Esophagus muscularis mucosa (tissue), 4 donors: ENCODE measurements at regions not wholly inside any gene's neighbourhood (a gene's known extent, or its start where the extent isn't known, plus 50 kb on each side); places are given as distances from the start of the nearest gene placed in this dataset.

Experiments used
- DNase-seq: peaks from one replicate; pipeline ENCODE4 v3.0.0-alpha.2; 2017; ENCODE audit errors: extremely low spot score
- H3K27ac ChIP-seq, 4 donors: fragments of 200-600 bp; sonication (generic); replicated peaks in 1 of 4; 1 replicate in 3 of 4; 2 replicates in 1 of 4; pipeline ENCODE4 v1.5.1; 2016 to 2019; ENCODE audit warnings: mild to moderate bottlenecking in 1 of 4
- H3K27me3 ChIP-seq, 4 donors: fragments of 200-600 bp; sonication (generic); one replicate each; pipeline versions ENCODE4 v1.5.1 to v1.6.0; 2016 to 2019
- H3K36me3 ChIP-seq, 4 donors: fragments of 200-600 bp; sonication (generic); one replicate each; pipeline ENCODE4 v1.5.1; 2016 to 2019
- H3K4me1 ChIP-seq, 4 donors: fragments of 200-600 bp; sonication (generic); one replicate each; pipeline ENCODE4 v1.5.1; 2016 to 2019
- H3K4me3 ChIP-seq, 4 donors: fragments of 200-600 bp; sonication (generic); 1 replicate in 2 of 4; 2 replicates in 2 of 4; pipeline ENCODE4 v1.5.1; 2016 to 2019; ENCODE audit warnings: mild to moderate bottlenecking in 4 of 4, moderate library complexity in 1 of 4
- H3K9me3 ChIP-seq, 4 donors: fragments of 200-600 bp; sonication (generic); 1 replicate in 3 of 4; 2 replicates in 1 of 4; pipeline ENCODE4 v1.5.1; 2016 to 2019
- CTCF ChIP-seq, 3 experiments: fragments of 200-600 bp in 2 of 3; fragments of 450-650 bp in 1 of 3; sonication (generic) in 2 of 3; IDR thresholded peaks; one replicate each; pipeline ENCODE4 v1.5.1; 2017 to 2019; ENCODE audit warnings: antibody characterized with exemption in 3 of 3, mild to moderate bottlenecking in 2 of 3, moderate library complexity in 1 of 3
- EP300 ChIP-seq: sonication (generic); formaldehyde crosslinking; IDR thresholded peaks from one replicate; pipeline ENCODE4 v1.6.1; 2017; ENCODE audit warnings: antibody characterized with exemption
- POLR2A ChIP-seq: fragments of 450-650 bp; IDR thresholded peaks from one replicate; pipeline ENCODE4 v1.6.1; 2017; ENCODE audit warnings: antibody characterized with exemption, moderate library complexity, mild to moderate bottlenecking, low read depth
- POLR2AphosphoS5 ChIP-seq, 2 donors: sonication (generic); formaldehyde crosslinking; IDR thresholded peaks; one replicate each; pipeline ENCODE4 v1.6.1; 2017; ENCODE audit warnings: antibody characterized with exemption in 2 of 2
- WGBS: methylation state at CpG from one replicate; pipeline ENCODE4 v1.1.5; 2018; 5-methylcytosine and 5-hydroxymethylcytosine counted together
- intact Hi-C: fragments of 100-400 bp; cut with DNase I; formaldehyde crosslinking; loops from one replicate; pipeline ENCODE4 v1.15.1; 2023

GRCh38 chr14:31988244-31988643 lies 88.9 kb upstream of the ARHGAP5 start:
- intact Hi-C loops: no loop called here
- Histone ChIP-seq H3K27ac (no peak overlapping the region), H3K36me3 (no peaks in the 10 kb centered on the region), H3K4me3 (no peak overlapping the region), H3K4me1 (peaks cover 13 to 31% (median 26%) of the 10 kb centered on the region in 4 donors), H3K9me3 (peaks cover 0 to 12% (median 4%) of the 10 kb centered on the region in 4 donors), H3K27me3 (no peaks in the 10 kb centered on the region)
- 46% methylated on average over 1 of the region's 1 CpG for WGBS
- TF ChIP-seq CTCF (IDR thresholded peaks at IDR 0.05) (no peak), POLR2A (no peak), EP300 (no peak), POLR2AphosphoS5 (IDR thresholded peaks at IDR 0.05) (no peak)
- DNase-seq: no peak

GRCh38 chr14:31990183-31990857 lies 86.8 kb upstream of the ARHGAP5 start:
- intact Hi-C loops: no loop called here
- H3K27ac ChIP-seq: peak overlapping the region in 3 of 4 donors; percentile 32 to 57 (median 46)
- no peaks in the 10 kb centered on the region for H3K27me3 ChIP-seq
- peaks cover 32 to 48% (median 46%) of the 10 kb centered on the region in 4 donors for H3K4me1 ChIP-seq
- H3K9me3 ChIP-seq: peaks cover 0 to 12% (median 4%) of the 10 kb centered on the region in 4 donors
- TF ChIP-seq POLR2AphosphoS5 (IDR thresholded peaks at IDR 0.05) (no peak), EP300 (no peak), POLR2A (no peak), CTCF (IDR thresholded peaks at IDR 0.05) (no peak)
- no peaks in the 10 kb centered on the region for H3K36me3 ChIP-seq
- WGBS: 67% methylated on average over 6 of the region's 6 CpGs
- no peak overlapping the region for H3K4me3 ChIP-seq
- DNase-seq: no peak

- H3K27me3 ChIP-seq: no peaks in the 10 kb centered on the region
- H3K4me1 ChIP-seq: peaks cover 34 to 53% (median 50%) of the 10 kb centered on the region in 4 donors
- DNase-seq: no peak
- no peaks in the 10 kb centered on the region for H3K36me3 ChIP-seq
- peaks cover 0 to 6% (median 2%) of the 10 kb centered on the region in 4 donors for H3K9me3 ChIP-seq
- 39% methylated on average over 6 of the region's 6 CpGs for WGBS
- TF ChIP-seq POLR2AphosphoS5 (IDR thresholded peaks at IDR 0.05): no peak
- TF ChIP-seq EP300: no peak
- TF ChIP-seq CTCF (IDR thresholded peaks at IDR 0.05): no peak
- TF ChIP-seq POLR2A: no peak
- intact Hi-C loops: no loop called here
- H3K27ac ChIP-seq: peak overlapping the region in 3 of 4 donors; percentile 32 to 57 (median 46)
- H3K4me3 ChIP-seq: no peak overlapping the region
Observed at GRCh38 chr14:31990926-31991572, 86.1 kb upstream of the ARHGAP5 start.

- Histone ChIP-seq H3K27me3 (no peaks in the 10 kb centered on the region), H3K9me3 (no peaks in the 10 kb centered on the region), H3K4me1 (peaks cover 34 to 54% (median 53%) of the 10 kb centered on the region in 4 donors), H3K27ac (peak overlapping the region in 3 of 4 donors; percentile 16 to 57 (median 46)), H3K4me3 (no peak overlapping the region), H3K36me3 (no peaks in the 10 kb centered on the region)
- no peak for DNase-seq
- 47% methylated on average over 1 of the region's 1 CpG for WGBS
- no peak for TF ChIP-seq POLR2A
- no peak for TF ChIP-seq POLR2AphosphoS5 (IDR thresholded peaks at IDR 0.05)
- TF ChIP-seq EP300: no peak
- no peak for TF ChIP-seq CTCF (IDR thresholded peaks at IDR 0.05)
- intact Hi-C loops: no loop called here
Observed at GRCh38 chr14:31992011-31992447, 85.1 kb upstream of the ARHGAP5 start.
